HG03159 (cell line): ENCODE measurements at regions not wholly inside any gene's neighbourhood (a gene's known extent, or its start where the extent isn't known, plus 50 kb on each side); places are given as distances from the start of the nearest gene placed in this dataset.
"Not testable (repeated sequence)": the region's sequence is repeated elsewhere in the genome, so short reads cannot be mapped to it uniquely, and the experiment has no call there.

ENCODE experiments used
- ATAC-seq: cut with Tn5 transposase; IDR thresholded peaks from one replicate; pipeline ENCODE4 v1.9.1; 2021; ENCODE audit warnings: mild to moderate bottlenecking, moderate library complexity; ENCODE audit not compliant: unreplicated experiment

DNA sequence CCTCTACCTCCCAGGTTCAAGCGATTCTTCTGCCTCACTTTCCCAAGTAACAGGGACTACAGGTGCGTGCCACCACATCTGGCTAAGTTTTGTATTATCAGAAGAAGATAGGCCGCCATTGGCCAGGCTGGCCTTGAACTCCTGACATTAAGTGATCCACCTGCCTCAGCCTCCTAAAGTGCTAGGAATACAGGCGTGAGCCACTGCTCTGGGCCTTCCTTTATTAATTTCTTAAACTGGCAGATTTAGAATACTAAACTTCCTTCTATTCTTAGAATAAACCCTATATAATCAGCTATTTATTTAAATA is 86.6 kb downstream of the HFE start:
- ATAC-seq = no peak

DNA sequence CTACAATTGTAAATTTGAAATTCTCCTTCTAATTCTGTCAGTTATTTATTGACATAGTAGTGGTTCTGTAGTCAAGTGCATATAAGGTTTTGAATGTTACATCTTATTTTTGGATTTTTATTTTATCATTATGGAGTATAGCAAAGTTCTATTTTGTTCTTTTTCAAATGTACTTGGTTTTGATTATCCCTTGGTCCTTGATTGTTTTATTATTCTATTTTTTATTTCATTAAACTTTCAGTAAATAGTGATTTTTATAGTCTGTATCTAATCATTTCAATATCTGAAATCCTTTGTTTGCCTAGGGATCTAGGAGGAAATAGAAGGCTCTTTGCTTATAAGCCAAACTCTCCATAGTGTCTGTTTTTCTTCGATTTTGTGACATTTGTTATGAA is 87.8 kb downstream of the HFE start:
- no peak for ATAC-seq

DNA sequence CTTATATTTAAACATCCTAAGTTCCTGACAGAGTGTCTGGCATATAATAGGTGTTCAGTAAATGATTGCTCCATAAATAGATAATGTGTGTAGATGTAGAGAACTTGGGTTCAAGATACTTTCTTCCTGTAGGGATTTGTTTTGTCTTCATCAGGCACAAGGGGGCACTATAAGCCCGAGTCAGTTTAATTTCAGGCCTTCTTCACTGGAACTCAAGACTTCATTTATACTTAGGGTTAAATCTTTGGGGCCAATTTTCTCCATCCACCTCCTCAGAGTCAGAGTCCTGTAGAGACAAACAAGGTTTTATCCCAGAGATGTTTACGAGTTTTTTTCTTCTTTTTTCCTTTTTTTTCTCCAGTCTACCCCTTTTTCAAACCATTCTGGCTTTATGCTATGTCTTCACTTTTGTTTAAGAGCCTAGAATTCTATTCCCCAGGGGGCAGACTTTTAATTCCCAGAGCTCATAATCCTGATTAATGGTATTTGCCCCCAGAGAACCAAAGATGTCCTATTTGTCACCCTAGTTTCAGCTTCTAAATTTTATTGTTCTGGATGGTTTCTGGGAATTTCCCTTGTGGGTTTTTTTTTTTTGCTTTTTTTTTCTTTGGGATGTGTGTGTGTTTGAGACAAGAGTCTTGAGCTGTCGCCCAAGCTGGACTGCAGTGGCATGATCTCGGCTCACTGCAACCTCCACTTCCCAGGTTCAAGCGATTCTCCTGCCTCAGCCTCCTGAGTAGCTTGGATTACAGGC is 88.4 kb downstream of the HFE start:
- ATAC-seq = no peak

DNA sequence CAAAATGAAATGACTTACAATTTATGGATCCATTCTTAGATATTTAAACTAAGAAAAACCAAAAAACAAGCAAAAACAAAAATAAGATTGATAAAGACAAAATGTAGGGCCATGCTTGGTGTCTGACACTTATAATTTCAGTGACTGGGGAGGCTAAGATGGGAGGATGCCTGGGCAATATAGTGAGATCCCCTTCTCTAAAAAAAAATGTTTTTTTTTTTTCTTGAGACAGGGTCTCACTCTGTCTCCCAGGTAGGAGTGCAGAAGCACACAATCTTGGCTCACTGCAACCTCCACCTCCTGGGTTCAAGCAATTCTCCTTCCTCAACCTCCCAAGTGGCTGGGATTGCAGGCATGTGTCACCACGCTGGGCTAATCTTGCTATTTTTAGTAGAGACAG is 92.4 kb downstream of the HFE start:
- ATAC-seq = no peak

DNA sequence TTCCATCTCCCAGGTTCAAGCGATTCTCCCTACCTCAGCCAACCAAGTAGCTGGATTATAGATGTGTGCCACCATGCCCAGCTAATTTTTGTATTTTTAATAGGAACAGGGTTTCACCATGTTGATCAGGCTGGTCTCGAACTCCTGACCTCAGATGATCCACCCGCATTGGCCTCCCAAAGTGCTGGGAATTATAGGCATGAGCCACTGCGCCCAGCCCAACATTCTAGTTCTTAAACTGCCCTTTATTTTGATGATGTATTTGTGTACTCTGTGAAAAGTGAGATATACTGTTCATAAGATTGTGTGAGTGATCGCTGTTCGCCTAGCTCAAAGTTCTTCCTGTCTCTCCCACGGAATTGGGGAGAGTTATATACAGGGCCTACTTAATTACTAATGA is 93.1 kb downstream of the HFE start:
- ATAC-seq = no peak

DNA sequence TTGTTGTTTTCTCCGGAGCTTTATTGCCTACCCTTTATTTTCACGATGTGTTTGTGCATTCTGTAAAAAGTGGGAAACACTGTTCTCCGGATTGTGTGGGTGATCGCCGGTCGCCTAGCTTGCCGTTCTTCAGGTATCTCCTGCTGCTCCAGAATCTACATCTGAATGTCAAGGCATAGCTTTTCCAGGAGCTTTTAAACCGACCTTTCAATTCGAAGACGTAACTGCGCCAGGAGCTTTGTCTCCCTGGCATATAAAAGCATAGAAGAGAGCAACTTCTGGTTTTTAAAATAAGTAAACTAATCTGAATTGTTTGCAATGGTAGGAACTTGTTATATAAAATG is 96.0 kb downstream of the HFE start:
- no peak for ATAC-seq

DNA sequence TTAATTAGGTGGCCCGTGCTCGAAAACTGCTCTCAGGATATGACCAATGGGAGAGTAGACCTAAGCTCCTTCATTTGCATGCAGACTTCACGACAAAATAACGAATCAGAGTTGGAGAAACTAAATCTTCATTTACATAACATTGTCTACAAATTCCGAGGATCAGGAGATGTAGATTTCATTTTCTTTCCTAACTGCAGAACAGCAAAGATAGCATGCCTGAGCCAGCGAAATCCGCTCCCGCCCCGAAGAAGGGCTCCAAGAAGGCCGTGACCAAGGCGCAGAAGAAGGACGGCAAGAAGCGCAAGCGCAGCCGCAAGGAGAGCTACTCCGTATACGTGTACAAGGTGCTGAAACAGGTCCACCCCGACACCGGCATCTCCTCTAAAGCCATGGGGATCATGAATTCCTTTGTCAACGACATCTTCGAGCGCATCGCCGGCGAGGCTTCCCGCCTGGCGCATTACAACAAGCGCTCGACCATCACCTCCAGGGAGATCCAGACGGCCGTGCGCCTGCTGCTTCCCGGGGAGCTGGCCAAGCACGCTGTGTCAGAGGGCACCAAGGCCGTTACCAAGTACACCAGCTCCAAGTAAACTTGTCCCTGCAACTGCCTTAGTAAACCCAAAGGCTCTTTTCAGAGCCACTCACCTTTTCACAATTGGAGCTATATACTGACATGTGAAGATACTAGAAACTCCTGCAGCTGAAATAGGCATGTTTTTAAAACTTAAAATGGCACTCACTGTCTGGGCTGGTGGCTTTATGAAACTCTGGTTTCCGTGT is 96.5 kb downstream of the HFE start:
- peak; percentile 52 for ATAC-seq

DNA sequence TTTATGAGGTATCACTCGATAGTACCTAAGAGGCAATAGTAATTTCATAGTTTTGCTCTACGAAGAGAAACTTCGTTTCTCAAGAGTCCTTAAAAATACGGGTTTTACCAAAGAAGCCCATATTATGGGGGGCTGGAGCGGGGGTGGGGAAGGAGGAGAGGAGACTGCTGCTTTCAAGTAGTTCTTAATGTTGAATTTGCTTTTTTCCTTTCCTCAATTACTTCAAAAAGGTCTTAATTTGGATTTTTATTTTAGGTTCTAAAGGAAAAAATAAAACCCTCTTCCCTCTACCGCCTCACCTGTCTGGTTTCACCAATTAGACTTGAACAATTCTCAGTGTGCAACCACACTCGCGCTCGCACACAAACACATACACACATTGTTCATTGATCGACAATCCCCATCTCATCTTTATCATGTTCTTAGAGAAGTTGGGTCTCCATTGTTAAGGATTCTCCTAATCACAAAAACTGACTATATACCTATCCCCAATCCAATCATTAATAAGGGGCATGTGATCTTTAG is 97.2 kb downstream of the HFE start:
- ATAC-seq = no peak

DNA sequence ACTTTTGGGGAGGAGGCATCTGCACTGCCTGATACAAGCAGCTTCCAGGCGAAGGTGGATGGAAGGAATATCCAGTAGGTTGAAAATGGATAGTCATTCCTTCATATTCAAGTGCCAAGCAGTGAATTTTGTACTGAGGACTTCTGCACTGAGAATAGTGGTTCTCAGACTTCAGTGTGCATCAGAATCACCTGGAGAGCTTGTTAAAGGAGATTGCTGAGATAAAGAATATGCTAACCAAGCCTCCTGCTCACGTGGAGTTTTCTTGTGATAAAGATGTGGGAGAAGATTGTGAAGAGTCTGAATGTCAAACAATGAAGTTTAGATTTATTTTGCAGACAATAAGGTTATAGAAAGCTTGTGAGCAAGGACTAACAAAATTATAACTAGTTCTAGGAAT is 97.8 kb downstream of the HFE start:
- no peak for ATAC-seq

DNA sequence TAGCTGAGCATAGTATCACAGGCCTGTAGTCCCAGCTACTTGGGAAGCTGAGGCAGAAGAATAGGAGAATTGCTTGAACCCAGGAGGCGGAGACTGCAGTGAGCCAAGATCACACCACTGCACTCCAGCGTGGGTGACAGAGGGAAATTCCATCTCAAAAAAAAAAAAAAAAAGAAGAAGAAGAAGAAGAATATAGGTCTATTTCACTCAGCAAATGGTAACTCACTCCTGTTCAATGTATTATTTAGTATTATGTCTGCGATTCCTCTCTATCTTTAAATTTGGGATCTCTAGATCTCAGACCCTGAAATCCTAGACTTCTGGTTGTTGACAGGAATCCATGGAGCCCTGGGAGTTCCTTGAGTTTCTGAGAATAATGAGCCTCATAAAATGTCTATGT is 98.6 kb downstream of the HFE start:
- no peak for ATAC-seq

DNA sequence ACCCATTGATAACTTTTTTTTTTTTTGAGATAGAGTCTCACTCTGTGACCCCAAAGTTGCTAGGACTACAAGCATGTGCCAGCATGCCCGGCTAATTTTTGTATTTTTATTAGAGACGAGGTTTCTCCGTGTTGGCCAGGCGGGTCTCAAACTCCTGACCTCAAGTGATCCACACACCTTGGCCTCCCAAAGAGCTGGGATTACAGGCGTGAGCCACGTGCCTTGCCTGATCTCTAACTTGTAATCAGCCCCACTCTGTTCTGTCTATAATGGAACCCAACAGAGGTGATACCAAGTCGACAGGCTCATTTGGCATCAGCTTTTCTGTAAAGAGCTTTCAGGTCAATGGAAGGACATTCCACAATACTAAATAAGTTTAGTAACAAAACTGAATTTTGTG is 99.4 kb downstream of the HFE start:
- no peak for ATAC-seq

DNA sequence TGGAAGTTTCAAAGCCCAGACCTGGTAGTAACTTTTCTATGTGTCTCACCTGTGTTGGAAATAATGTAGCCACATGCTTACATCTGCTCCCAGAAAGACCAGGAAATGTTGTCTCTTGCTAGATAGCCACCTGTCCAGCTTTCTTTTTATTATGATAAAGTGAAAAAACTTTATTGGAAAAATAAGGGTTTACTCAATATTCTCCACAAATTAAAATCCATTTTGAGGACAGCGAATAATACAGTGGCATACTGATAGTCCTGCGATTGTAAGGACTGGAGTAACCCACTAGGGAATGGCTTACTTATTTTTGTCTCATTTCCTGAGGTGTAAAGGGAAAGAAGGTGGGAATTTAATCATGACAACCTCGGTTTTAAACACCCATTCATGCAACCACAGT is 100.1 kb downstream of the HFE start:
- no peak for ATAC-seq

DNA sequence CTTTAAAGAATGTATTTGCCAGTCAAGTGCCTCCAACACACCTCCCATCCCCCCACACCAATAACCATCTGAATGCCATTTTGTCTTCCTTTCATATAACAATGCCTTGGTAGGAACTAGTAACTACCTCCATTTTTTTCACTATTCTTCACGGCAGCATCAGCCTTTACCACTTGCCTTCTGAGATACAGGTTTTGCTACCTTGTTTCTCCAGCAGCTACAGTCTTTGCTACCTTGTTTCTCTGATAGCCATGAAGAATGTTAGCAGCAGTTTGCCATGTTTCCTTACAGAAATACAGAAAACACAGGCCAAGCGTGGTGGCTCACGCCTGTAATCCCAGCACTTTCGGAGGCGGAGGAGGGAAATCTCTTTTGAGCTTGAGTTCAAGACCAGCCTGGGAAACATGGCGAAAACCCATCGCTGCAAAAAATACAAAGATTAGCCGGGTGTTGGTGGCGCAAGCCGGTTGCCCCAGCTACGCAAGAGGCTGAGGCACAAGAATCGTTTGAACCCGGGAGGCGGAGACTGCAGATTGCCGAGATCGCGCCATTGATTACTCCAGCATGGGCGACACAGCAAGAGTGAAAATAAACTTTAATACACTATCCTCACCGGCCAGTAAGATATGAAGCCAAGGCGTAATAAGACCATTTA is 100.9 kb downstream of the HFE start:
- peak; percentile 21 for ATAC-seq

DNA sequence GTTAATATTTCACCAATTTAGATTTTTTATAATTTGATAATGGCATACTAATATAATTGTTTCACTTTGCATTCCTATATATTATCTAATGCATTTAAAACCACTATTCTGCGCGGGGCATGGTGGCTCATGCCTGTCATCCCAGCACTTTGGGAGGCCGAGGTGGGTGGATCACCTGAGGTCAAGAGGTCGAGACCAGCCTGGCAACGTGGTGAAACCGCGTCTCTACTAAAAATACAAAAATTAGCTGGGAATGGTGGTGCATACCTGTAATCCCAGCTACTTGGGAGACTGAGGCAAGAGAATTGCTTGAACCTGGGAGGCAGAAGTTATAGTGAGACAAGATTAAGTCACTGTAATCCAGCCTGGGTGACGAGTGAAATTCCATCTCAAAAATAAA is 104.3 kb downstream of the HFE start:
- ATAC-seq = not testable (repeated sequence)

DNA sequence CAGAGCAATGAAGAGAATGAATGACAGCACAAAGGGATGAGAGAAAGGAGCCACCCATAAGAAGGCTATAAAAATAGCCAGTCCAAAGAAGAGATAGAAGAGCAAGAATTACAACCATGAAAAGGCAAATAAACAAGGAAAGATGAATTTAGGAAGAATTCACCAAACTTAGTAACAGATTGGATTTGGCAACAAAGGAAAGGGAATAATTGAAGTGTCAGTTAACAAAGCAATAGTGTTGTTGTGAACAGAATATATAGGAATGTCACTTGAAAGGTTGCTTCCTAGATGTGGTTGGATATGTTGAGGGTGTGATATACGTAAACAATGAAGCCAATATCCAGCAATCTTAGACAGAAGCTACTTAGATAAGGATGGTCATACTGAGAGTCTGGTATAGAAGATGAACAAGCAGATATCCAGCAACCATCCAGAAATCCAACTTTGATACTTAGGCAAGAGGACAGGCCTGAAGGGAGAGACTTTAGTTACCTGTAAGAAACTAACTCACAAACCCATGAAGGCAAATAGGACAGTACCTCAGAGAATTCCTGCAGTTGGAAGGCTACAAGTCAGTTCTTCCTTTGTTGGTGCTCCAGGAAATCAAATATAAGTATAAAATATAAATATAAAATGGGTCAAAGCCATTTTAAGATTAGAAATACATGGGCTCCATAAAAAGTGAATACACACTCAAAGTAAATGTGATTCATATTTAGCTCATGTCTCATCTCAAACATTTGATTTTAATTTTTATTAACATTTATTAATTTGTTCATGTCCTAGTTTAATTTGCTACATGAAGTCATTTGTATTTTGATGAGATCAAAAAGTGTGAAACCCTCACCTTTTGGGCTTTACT is 106.5 kb downstream of the HFE start:
- ATAC-seq = no peak

DNA sequence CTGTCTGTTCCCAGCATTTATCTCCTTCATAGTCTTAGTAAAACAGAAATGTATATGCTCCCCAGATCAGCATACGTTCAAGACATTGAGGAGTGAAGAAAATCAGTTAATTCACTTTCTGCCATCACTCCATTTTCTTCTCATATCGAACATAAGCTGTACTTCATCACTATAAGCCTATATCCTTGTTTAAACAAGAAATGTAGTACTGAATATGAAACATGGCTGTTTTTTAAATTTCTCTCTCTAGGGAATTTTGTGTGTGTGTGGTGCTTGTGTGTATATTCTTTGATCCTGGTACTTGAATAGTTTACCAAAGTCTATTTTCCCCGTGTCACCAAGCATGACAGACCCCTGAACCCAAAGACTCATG is 107.1 kb downstream of the HFE start:
- ATAC-seq = no peak

DNA sequence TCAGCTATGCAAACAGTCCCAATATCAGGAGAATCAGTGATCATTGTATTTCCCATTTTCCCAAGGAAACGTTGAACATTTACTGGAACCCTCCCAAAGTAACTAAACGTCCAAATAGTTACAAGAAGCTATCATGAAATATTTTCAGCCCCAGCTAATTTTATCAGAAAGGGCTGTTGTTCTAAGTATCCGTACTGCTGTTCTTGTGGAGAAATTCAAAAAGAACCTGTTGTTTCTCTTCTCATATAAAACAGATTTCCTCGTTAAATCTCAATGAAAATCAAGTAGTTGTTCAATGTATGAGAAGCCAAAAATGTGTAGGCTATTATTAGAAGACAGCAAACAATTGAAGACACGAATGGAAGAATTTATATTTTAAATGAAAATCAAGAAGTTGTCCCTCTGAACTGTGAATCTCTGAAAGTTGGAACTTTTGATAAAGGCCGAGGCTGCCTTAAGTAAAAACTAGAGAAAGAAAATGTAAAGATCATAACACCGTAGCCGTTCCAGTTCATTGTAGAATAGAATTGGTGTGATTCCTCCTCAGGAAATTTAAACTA is 107.7 kb downstream of the HFE start:
- no peak for ATAC-seq

DNA sequence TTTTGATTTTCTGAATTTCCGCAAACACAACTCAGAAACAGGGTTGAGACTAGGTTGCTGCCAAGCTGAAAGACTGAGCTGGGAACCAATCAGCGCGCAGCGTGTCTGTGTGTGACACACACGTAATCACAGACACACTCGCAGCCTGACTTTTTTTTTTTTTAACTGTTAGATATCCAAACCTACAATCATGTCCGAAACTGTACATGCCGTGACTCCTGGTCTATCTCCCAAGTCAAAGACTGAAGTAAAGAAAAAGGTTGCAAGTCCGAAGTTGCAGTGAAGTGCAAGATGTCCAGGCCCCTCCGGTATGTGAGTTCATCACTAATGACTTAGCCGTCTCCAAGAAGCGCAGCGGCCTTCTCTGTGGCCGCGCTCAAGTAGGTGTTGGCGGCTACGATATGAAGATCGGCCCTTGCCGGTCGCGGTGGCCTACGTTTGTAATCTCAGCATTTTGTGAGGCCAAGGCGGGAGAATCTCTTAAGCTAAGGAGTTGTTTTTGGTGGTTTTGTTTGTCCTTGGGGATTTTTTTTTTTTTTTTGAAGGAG is 108.2 kb downstream of the HFE start:
- ATAC-seq = no peak

DNA sequence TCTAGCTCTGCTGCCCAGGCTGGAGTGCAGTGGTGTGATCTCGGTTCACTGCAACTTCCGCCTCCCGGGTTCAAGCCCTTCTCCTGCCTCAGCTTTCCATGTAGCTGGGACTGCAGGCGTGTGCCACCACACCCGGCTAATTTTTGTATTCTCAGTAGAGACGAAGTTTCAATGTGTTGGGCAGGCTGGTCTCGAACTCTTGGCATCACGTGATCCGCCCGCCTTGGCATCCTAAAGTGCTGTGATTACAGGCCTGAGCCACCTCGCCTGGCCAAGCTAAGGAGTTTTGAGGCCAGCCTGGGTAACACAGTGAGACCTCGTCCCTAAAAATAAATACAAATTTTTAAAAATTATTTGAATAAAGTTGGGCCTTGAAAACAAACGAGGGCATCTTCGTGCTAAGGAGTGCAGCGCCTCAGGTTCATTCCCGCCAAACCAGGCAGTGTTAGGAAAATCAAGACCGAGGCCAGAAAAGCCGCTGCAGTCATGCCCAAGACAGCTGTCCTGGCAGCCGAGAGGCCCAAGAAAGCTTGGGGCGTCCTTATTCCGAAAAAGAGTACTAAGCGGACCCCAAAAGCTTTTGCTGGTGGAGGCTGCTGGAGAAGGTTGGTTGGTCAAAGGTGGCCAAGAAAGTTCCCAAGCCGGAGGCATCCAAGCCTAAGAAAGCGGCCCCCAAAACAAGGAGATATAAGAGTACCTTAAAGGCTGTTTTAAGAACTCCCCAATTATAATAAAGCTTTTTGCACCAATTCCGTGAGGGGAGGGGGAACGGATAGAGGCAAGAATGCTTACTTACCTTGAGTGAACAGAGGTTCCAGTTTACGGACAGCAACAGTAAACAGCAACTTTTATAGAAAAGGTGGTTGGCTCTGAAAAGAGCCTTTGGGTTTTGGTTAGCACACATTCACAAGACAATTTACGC is 109.0 kb downstream of the HFE start:
- no peak for ATAC-seq
